NCI-H146 (cell line): ENCODE measurements at regions not wholly inside any gene's neighbourhood (a gene's known extent, or its start where the extent isn't known, plus 50 kb on each side); places are given as distances from the start of the nearest gene placed in this dataset.

Source experiments
- DNase-seq: peaks from one replicate; lab custom pipeline; 2025; lab: John Stamatoyannopoulos, UW

GRCh38 chr2:111715987-111716904, 167.7 kb downstream of the ANAPC1 start:
- no peak for DNase-seq

DNA sequence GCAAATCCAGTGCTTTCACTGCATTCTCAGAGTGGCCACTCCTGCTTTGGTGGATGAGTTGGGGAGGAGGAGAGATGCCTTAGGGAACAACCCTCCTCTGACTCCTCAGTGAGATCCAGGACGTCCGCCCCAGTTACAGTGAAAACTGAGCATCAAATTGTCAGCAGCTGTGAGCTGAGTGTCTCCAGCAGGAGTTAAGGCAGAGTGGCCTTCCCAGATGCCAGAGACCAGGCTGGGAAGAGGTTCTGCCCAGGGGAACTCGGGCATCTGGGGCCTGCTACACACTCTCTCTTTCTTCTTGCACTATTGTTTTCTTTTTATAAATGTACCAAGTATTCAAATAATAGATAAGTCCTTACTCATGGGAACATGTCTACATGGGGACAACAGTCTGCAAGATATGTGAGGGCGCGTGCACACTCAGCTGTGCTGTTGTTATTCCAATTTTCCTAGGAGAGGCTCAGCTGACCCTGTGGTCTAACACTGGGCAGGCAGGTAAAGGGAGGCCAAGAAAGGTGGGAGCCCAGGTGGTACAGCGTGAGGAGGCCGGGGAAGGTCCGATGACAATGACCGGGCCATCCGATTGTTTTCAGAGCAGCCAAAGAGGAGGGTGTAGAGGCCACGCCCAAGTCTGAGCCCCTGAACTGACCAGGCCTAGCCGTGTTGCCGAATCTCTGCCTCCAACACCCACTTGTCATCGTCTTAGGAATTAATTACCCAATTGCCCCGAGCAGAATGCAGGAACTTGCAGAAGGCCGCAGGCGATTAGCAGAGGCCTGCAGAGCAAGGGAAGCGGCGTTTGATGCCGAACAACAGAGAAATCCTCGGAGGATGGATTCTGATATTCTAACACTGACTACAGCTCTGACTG, 166.9 kb downstream of the ANAPC1 start:
- DNase-seq, result no peak
